Middle frontal gyrus (tissue), 1 donor: ENCODE measurements at regions not wholly inside any gene's neighbourhood (a gene's known extent, or its start where the extent isn't known, plus 50 kb on each side); places are given as distances from the start of the nearest gene placed in this dataset.
"Not testable (repeated sequence)": the region's sequence is repeated elsewhere in the genome, so short reads cannot be mapped to it uniquely, and the experiment has no call there.

Experiments used
- DNase-seq: peaks from one replicate; pipeline ENCODE4 v3.0.0-alpha.2; 2015; ENCODE audit warnings: low spot score; ENCODE audit errors: extremely low spot score

DNA sequence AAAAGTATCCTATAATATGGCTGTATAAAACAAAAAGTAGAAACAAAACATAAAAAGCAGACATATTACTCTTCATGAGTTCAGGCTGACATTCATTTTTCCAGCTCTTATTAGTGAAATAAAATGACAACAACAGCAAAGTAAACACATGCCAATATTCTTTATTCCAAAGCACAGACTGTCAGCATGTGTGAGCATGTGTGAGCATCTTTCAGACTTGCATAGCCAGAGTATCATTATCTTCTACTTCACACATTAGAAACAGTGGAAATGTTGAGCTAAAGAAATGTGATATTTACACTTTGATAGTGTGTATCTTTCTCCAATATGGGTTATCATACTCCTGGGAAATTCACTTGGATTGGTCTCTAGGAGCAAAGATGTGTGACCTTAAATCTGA, 476.6 kb upstream of the TMEM132C start:
- DNase-seq: no peak

DNA sequence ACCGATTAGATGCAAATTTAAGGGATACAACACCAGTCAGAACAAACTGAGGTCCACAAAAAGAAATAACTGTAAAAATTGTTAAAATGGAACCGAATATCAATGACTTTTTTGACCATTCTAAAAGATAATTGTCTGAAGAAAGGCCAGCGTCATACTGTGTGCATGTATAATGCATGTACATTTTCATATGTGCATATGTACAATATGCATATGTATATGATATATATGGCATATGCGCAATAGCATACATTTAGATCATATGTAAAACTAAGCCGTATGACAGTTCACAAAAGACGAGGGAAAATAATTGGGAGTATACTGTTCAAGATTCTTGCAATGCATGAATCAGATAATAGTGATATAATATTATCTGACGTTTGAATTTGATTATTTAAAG, 475.8 kb upstream of the TMEM132C start:
- no peak for DNase-seq

DNA sequence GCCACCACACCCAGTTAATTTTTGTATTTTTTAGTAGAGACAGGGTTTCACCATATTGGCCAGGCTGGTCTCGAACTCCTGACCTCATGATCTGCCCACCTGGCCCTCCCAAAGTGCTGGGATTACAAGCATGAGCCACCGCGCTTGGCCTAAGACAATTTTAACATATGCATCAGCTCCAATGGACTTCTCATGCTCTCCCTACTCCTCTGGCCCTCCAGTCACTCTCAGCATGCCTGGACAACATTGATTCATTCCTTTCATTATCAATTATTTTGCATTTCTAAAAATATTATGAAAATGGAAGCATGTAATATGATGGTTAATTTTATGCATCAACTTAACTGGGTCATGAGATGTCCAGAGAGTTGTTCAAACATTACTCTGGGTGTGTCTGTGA, 469.1 kb upstream of the TMEM132C start:
- DNase-seq: no peak

DNA sequence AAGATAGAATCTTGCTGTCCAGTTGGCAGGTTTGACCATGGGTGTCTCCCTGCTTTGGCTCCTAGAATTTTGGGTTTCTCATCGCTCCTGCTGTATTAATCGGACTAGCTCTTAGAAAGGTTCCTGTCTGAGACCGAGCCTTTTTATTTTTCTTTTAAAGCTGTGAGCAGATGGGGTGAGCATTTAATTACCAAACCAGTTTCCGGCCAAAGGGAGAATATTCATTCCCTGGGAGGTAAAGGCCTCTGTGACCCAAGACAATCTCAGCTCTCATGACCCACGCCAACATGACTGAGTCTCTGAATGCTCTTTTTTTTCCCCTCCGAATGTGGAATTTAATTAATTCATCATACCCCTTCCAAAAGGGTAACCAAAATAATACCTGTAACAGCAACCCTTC, 464.7 kb upstream of the TMEM132C start:
- no peak for DNase-seq

DNA sequence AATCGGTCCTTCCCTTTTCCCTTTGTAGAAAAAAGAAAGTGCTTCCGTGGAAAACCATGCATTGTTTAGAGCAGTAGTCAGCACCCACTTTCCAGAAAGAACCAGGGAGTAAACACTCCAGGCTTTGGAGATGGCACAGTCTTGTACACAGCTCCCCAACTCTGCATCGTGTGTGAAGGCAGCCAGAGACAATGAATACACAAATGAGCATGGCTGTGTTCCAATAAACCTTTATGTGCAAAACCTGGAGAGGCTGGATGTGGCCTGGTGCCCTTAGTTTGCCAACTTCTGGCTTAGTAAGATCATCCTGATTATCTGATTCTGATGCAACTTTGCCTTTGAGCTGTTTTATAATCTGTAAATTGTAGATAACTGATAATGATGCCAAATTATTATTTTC, 463.4 kb upstream of the TMEM132C start:
- no peak for DNase-seq

DNA sequence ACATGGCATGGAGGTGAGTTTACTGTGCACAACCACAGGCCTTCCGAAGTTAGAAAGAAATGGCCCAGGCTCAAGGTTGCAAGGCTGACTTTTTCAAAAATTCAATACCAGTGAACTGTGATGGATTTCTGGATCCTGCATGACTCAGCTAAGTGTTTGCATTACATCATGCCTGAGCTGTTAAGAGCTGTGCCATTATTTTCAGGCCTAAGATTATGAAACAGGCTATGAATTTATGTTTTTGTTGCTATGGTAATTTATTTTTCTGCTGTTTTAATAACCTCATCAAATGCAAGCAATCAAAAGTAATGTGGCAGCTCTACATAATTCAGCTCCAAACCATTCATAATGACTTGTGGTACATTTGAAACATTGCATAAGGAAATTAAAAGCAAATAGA, 457.7 kb upstream of the TMEM132C start:
- no peak for DNase-seq

DNA sequence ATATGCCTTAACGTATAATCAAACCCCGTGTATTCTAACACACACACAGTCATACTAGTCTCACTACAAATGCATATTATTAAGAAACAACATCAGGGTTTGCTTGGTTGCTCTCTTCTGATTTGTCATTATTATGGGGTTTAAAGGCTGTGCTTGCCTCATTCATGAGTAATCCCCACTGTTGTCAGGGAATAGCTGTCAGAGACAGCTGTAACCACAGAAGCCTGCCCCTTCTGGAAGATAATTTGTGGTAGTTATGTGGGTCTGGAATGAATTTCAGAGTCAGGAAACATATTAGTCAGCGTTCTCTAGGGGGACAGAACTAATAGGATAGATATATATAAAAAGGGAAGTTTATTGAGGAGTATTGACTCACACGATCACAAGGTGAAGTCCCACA, 456.9 kb upstream of the TMEM132C start:
- DNase-seq: no peak

DNA sequence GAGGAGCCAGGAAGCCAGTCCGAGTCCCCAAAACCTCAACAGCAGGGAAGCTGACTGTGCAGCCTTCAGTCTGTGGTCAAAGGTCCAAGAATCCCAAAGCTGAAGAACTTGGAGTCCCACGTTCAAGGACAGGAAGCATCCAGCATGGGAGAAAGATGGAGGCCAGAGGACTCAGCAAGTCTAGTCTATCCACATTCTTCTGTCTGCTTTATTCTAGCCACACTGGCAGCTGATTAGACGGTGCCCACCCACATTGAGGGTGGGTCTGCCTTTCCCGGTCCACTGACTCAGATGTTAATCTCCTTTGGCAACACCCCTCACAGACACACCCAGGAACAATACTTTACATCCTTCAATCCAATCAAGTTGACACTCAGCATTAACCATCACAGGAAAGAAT, 456.5 kb upstream of the TMEM132C start:
- DNase-seq: not testable (repeated sequence)

DNA sequence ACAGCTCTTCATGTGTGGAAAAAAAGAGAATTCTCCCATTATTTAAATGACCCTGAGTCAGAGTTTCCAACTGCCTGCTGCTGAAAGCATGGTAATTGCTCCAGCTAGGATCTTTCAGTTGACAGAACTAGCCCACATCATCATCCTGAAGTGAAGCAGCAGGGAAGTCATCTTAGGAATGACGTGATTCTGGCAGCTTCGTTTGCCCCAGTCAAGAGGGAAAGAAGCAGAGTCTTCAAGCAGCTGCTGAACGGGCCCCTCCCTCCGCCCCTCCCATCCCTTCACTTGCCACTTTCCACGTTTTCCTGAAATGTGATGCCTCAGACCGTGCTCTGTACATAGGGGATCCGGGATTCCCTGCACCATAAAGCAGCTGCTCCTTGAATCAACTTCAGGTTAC, 455.0 kb upstream of the TMEM132C start:
- DNase-seq: no peak

DNA sequence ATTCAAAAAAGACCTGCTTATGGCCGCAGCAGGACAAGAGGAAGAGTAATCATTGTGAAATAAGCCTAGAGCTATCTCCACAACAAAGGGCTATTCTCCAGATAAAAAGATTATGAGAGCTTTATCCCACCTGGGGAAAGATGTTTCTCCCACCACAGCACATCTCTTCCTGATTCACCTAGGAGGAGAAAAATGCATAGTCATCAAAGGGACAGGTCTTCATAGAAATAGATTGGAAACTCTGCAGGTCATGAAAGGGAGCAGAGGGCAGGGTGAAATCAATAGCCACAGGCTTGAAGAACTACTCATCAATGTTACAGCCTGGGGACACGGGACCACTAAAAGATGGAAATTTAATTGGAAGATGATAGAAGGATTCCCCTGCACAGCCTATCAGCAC, 453.8 kb upstream of the TMEM132C start:
- DNase-seq: no peak

DNA sequence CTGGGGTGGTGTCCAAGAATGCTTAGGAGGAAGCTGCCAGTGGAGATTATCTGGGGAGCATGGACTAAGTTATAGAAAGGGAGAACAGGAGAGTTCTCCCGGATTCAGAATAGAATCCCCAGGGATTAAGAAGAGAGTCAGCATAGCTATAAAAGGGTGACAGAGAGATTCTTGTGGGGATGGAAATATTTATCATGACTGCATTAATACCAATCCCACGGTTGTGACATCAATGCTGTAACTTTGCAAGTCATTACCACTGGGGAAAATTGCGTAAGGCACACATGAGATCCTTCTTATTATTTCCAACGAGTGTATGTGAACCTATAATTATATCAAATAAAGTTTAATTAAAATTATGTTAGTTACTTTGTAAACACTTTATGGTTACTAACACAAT, 447.9 kb upstream of the TMEM132C start:
- DNase-seq: no peak

DNA sequence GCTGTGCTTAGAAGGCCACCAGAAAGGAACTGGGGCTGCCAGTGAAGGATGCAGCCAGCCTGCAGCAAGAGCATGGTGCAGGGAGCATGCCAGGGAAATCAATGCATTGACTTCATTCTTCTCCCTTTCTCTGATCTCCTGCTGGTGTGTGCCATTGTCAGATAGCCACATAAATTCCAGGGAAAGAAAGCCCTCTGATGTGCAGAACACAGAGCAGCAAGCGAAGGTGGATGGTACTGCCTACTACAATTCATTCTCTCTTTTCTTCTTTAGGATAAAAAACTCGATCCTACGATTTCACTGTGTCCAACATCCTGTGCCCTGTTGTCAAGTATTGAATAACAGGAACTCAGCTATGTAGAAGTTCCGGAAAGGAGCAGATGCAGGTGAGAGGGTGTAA, 446.7 kb upstream of the TMEM132C start:
- no peak for DNase-seq

DNA sequence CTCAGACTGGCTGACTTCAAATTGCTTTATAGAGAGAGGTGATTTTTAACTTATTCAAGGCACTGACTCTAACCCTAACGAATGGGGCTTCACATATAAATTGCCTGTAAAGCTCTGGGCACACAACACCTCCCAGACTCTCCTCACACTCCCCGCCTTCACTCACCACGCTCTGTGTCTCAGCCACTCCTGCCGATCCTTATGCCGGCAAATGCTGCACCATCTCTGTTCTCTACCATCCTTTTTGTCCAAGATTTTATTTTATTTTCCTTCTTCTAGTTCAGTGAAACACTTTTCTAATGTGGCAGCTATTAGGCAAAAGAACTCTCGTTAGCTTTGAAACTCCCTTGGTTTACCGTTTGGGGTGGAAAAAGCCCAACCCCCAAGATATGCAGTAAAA, 446.1 kb upstream of the TMEM132C start:
- no peak for DNase-seq

DNA sequence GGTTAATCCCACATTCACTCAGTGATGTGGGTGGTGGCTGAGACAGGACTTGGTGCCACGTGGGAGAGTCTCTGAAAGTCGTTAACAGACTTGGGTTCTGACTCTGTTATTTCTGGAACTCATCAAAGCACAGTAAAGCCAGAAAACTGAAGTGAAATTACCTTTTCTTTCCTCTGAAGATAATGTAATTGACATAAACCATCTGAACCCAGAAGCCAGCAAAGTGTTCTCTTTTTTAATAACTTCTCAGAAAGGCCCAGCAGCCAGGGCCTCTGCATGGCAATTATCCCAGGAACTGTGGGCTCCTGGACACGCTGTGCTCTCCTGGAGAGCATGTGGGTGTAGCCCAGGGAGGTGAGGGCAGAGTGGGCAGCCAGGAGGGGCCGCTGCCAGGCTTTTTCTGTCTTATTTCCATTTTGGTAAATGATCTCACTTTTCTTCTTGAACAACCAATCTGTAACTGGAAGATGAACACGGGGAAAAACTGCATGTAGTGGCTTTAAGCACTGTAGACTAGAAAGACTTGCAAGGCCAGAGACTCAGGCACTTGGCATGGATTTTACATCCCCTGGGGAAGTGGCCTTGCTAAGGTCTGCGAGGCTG, 444.1 kb upstream of the TMEM132C start:
- peak; percentile 49 for DNase-seq

DNA sequence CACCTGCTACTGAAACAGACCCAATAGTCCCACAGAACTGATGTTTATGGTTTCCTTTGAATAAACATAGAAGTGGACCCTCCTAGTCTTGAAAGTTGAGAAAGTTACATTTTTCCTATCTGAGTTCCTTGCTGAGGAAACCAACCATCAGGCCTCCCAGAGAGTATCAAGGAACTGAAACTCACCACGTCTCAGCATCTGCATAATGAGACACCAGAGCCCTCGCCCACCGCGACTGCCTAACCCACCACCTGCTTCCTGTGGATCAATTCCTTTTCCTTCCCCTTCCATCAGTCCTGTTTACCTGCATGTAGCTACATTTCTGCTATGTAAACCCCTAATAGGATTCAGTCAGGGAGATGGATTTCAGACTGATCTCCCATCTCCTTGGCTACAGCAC, 443.2 kb upstream of the TMEM132C start:
- no peak for DNase-seq

DNA sequence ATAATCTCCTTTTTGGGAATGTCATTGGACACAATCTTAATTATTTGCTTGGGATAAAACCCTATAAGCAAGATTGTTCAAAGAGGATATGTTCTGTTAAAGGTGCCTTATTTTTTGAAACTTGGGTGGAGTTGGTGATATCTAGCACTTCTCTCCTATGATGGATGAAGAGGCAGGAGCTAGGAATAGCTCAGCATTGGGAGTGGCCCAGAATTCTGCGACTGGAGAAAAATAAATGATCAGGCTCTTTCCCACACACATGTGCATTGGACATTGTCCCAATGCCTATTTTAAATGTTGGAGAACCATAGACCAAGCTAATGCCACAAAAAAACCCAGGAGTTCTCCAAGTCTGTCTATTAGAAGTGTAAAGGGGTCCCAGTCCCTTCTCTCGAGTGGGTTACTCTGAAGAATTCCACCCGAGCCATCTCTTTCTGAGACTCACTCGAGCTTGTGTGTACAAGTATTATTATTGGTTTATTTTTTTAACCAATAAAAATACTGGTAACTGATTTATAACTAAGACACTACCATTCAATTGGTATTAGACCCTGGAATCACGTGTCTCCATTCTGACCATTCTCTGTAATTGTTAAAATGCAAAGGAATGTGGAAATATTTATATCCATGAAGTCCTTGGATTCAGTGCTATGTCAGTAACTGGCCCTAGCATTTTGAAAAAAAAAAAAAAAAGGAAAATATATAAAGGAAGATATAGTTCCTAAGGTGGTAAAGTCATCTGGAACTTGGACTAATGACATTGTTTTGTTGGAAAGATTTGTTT, 437.5 kb upstream of the TMEM132C start:
- no peak for DNase-seq

DNA sequence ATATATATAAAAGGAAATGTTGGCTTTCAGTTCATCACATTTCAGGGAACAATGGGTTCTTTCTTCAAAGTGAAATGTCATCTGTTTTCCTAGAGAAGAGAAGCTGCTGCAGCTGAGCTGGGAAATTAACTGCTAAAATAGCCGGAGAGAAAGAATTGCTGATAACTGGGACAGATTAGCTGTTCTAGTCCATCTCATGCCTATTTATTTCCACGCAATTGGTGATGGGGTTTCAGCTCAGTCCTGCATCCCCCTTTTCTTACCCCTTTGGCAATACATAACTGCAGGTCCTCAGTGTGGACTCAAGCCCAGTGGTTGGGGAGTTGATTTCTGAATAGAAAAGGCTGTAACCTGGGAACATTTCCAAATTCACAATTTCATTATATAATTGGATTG, 436.9 kb upstream of the TMEM132C start:
- DNase-seq: no peak

DNA sequence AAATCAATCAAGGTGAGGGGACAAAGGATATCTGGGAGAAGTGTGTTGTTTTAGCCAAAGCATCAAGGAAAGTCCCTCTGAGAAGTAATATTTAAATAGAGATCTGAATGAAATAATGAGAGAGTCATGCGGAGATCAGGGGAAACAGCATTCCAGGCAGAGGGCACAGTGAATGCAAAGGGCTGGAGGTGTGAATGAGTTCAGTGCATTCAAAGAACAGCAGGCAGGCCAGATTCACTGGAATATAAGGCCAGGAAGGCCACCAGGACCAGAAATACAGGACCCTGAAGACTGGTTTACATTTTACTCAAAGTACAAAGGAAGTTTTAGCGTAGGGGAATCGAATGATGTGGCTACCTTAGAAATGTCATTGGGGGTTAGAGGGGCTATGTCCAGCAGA, 436.2 kb upstream of the TMEM132C start:
- no peak for DNase-seq

DNA sequence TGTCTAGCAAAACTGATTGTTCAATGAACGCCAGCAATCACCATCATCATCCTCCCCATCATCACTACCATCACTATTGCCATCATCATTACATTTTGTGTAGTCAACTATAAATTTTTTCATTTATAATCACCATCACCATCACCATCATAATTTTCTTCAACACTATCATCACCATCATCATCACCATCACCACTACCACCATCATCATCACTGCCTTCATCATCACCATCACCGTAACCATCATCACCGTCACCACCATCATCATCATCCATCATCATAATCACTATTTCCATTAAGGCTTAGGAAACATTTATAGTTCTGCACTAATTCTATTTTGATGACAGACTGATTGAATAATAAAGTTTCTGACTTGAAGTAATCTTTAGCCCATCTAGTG, 434.8 kb upstream of the TMEM132C start:
- DNase-seq: no peak

DNA sequence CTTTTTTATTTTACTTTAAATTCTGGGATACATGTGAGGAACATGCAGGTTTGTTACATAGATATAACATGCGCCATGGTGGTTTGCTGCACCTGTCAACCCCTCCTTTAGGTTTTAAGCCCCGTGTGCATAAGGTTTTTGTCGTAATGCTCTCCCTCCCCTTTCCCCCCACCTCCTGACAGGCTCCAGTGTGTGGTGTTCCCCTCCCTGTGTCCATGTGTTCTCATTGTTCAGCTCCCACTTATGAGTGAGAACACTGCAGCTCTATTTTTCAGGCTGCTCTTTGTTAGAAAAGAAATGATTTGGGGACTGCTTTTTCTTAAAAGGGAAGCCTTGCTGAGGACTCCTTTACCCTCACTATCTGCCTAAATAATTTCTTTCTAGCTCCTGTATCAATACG, 430.2 kb upstream of the TMEM132C start:
- not testable (repeated sequence) for DNase-seq

DNA sequence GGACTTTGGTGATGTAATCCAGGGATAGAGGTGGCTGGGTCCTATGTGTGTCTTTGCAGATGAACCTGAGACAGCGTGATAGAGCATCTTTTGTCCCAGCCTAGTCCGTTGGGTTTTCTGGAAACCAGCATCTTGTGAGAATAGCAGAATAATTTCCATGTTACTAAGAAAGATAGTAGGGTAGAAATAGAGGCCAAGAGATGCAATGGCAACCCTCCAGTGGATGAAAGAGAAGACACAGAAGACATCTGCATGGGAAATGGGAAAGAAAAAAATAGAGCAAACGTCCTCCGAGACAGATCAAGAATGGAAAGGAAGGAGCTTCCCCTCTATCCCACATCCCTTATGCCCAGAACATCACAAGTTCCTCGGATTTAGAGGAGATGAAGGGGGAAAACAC, 409.3 kb upstream of the TMEM132C start:
- DNase-seq: no peak

DNA sequence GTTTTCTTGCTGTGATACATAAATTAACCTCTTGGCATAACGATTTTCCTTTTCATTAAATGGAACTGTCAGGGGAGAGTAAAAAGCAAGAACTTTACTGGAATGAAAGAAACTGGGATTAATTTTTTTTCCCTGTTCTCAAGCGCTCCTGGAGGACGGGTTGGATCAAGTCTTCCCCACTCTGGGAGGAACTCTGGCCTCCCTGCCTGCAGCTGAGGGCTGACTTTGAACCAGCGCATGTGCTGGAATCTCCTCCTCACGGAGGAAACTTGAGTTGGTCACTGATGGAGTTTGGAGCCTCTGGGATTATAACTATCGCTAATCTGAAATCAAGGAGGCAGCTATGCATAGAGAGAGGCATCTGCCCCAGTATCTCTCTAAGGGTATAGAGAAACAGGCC, 406.4 kb upstream of the TMEM132C start:
- DNase-seq: no peak

DNA sequence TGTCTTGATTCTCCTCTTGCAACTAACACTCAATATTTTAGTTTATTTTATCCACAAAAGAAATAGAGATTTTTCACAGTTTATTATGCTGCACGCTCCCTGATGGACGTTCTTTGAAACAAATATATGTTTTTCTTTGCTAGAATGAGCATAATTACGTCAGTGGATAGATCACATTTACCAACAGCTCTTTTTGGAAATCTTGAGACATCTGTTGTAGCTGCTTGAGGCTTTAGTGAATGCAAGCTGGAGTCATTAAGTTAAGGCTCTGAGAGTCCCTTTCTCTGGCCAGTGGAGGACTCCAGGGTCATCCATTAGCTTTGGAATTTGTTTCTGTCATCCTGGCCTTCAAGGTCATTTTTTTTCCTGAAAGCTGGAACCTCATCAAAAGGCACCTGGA, 405.6 kb upstream of the TMEM132C start:
- DNase-seq: no peak
